Tibial artery (tissue), 4 donors: ENCODE measurements at regions not wholly inside any gene's neighbourhood (a gene's known extent, or its start where the extent isn't known, plus 50 kb on each side); places are given as distances from the start of the nearest gene placed in this dataset.
"Not testable (repeated sequence)": the region's sequence is repeated elsewhere in the genome, so short reads cannot be mapped to it uniquely, and the experiment has no call there.

Experiments used
- DNase-seq, 2 donors: peaks; one replicate each; pipeline ENCODE4 v3.0.0-alpha.2; 2019
- H3K27ac ChIP-seq, 2 donors: fragments of 200-600 bp; sonication (generic) in 1 of 2; 1 replicate in 1 of 2; 2 replicates in 1 of 2; pipeline ENCODE4 v1.5.1; 2018 to 2019; ENCODE audit warnings: mild to moderate bottlenecking in 1 of 2
- H3K27me3 ChIP-seq, 2 donors: fragments of 200-600 bp; sonication (generic) in 1 of 2; one replicate each; pipeline versions ENCODE4 v1.5.1 to v1.6.0; 2016 to 2019
- H3K36me3 ChIP-seq, 3 donors: fragments of 200-600 bp; sonication (generic) in 2 of 3; one replicate each; pipeline ENCODE4 v1.5.1; 2016 to 2019; ENCODE audit warnings: mild to moderate bottlenecking in 2 of 3
- H3K4me1 ChIP-seq, 4 donors: fragments of 200-600 bp; sonication (generic) in 2 of 4; 1 replicate in 3 of 4; 2 replicates in 1 of 4; pipeline ENCODE4 v1.5.1; 2016 to 2019
- H3K4me3 ChIP-seq, 2 donors: fragments of 200-600 bp; sonication (generic) in 1 of 2; 1 replicate in 1 of 2; 2 replicates in 1 of 2; pipeline ENCODE4 v1.5.1; 2018 to 2019; ENCODE audit warnings: mild to moderate bottlenecking in 2 of 2
- H3K9me3 ChIP-seq, 3 donors: fragments of 200-600 bp; sonication (generic) in 1 of 3; one replicate each; pipeline ENCODE4 v1.5.1; 2016 to 2019
- intact Hi-C: fragments of 100-400 bp; cut with DNase I; formaldehyde crosslinking; loops from one replicate; pipeline ENCODE4 v1.15.0; 2023; ENCODE audit warnings: low total_unique reads
- TF ChIP-seq, protein P1 (sequence below), 2 experiments: fragments of 200-600 bp in 1 of 2; fragments of 450-650 bp in 1 of 2; IDR thresholded peaks; one replicate each; pipeline ENCODE4 v1.5.1; 2017 to 2019; ENCODE audit warnings: antibody characterized with exemption in 2 of 2, mild to moderate bottlenecking in 1 of 2, moderate library complexity in 1 of 2

- intact Hi-C loops = no loop called here
- Histone ChIP-seq H3K4me1 (no peaks in the 10 kb centered on the region), H3K27me3 (no peaks in the 10 kb centered on the region), H3K9me3 (no peaks in the 10 kb centered on the region), H3K4me3 (no peak overlapping the region), H3K27ac (no peak overlapping the region), H3K36me3 (no peaks in the 10 kb centered on the region)
- TF ChIP-seq, protein P1, sequence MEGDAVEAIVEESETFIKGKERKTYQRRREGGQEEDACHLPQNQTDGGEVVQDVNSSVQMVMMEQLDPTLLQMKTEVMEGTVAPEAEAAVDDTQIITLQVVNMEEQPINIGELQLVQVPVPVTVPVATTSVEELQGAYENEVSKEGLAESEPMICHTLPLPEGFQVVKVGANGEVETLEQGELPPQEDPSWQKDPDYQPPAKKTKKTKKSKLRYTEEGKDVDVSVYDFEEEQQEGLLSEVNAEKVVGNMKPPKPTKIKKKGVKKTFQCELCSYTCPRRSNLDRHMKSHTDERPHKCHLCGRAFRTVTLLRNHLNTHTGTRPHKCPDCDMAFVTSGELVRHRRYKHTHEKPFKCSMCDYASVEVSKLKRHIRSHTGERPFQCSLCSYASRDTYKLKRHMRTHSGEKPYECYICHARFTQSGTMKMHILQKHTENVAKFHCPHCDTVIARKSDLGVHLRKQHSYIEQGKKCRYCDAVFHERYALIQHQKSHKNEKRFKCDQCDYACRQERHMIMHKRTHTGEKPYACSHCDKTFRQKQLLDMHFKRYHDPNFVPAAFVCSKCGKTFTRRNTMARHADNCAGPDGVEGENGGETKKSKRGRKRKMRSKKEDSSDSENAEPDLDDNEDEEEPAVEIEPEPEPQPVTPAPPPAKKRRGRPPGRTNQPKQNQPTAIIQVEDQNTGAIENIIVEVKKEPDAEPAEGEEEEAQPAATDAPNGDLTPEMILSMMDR (IDR thresholded peaks at IDR 0.05) = no peak
- DNase-seq = no peak
Observed at GRCh38 chr10:30743586-30743985, 114.0 kb upstream of the LYZL2 start.

DNA sequence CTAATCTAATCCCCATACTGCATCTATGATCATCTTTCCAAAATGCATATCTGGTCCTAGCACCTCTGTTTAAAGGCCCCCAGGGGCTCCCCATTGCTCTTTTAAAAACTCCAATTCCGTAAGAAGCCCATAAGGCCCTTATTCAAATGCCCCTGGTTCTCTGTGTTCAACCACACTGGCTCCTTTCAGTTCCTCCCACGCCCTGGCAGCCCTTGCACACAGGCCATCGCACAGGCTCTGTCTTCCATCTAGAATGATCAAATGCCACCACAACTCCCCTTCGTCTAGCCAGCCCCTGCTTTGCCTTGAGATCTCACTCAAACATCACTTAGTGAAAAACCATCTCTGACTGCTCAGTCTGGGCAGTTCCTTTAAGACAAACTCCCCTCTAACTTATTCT, 112.9 kb upstream of the LYZL2 start:
- no peak for DNase-seq
- intact Hi-C loops = no loop called here
- H3K9me3 ChIP-seq = no peaks in the 10 kb centered on the region
- no peaks in the 10 kb centered on the region for H3K36me3 ChIP-seq
- H3K27ac ChIP-seq = no peak overlapping the region
- TF ChIP-seq, protein P1 (IDR thresholded peaks at IDR 0.05) = no peak
- H3K27me3 ChIP-seq = no peaks in the 10 kb centered on the region
- peaks cover 0 to 3% (median 0%) of the 10 kb centered on the region in 4 donors for H3K4me1 ChIP-seq
- H3K4me3 ChIP-seq = no peak overlapping the region

- intact Hi-C loops = not testable (repeated sequence)
Observed at GRCh38 chr10:30740774-30741173, 111.2 kb upstream of the LYZL2 start.

GRCh38 chr10:30738416-30738815, 108.9 kb upstream of the LYZL2 start:
- peaks cover 0 to 25% (median 4%) of the 10 kb centered on the region in 4 donors for H3K4me1 ChIP-seq
- H3K27ac ChIP-seq = no peak overlapping the region
- no peaks in the 10 kb centered on the region for H3K36me3 ChIP-seq
- no peak overlapping the region for H3K4me3 ChIP-seq
- H3K27me3 ChIP-seq = no peaks in the 10 kb centered on the region
- DNase-seq = no peak
- no peaks in the 10 kb centered on the region for H3K9me3 ChIP-seq
- TF ChIP-seq, protein P1 (IDR thresholded peaks at IDR 0.05) = no peak
- intact Hi-C loops = no loop called here

More at GRCh38 chr10:30740774-30741173, 111.2 kb upstream of the LYZL2 start:
- peaks cover 0 to 17% (median 4%) of the 10 kb centered on the region in 4 donors for H3K4me1 ChIP-seq
- H3K9me3 ChIP-seq, H3K27ac ChIP-seq, H3K27me3 ChIP-seq, H3K36me3 ChIP-seq, H3K4me3 ChIP-seq, DNase-seq: not testable (repeated sequence)

DNA sequence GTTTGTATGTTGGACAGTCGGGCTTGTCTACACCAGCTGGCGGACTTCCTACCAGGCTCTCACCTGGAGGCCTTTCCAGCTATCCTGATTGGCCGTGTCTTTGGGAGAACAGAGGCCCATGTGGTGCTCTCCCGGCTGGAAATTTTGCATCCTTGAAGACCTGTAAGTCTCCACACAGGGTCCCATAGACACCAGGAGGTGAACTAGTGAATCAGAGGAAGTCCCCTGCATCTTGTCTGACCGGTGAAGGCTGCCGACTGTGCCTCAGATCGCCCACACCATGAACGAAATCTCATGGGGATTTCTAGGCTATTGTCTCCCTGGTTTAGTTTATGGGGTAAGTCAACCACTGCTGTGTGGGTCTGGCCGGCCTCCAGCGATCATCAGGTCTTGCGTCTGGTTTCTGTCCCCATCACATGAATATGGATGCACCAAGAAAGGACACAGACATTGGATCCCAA, 108.4 kb upstream of the LYZL2 start:
- H3K4me3 ChIP-seq = no peak overlapping the region
- H3K36me3 ChIP-seq = no peaks in the 10 kb centered on the region
- peak overlapping the region; percentile 61 to 64 for H3K27ac ChIP-seq
- TF ChIP-seq, protein P1 (IDR thresholded peaks at IDR 0.05) = no peak
- intact Hi-C loops = no loop called here
- H3K27me3 ChIP-seq = no peaks in the 10 kb centered on the region
- H3K9me3 ChIP-seq = no peaks in the 10 kb centered on the region
- H3K4me1 ChIP-seq = peaks cover 0 to 25% (median 4%) of the 10 kb centered on the region in 4 donors
- DNase-seq = no peak

DNA sequence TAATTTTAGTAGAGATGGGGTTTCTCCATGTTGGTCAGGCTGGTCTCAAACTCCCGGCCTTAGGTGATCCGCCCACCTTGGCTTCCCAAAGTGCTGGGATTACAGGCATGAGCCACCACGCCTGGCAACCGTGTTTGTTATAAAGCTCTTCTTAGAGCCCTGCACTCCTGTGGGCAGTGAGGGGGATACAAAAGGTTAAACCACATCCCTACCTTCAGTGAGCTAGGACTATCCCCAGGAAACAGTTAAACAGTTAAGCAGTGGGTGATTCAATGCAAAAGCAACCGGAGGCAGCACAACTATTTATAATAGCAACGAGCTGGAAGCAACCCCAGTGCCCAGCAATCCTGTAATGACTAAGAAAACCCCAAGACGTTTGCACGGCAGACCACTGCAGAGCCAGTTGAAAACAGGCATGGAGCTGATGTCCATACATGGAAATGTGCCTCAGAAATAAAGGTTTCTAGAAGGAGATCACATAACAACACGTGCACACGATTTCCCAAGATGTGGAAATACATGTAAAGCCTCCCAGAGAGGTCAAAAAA, 107.2 kb upstream of the LYZL2 start:
- Histone ChIP-seq H3K4me1 (peaks cover 0 to 25% (median 4%) of the 10 kb centered on the region in 4 donors), H3K36me3 (no peaks in the 10 kb centered on the region), H3K27me3 (no peaks in the 10 kb centered on the region), H3K27ac (peak overlapping the region; percentile 61 to 64), H3K9me3 (no peaks in the 10 kb centered on the region), H3K4me3 (no peak overlapping the region)
- intact Hi-C loops = no loop called here
- peak; percentile 79 to 90 for DNase-seq
- TF ChIP-seq, protein P1 (IDR thresholded peaks at IDR 0.05) = no peak
